GM18868 (cell line): ENCODE measurements at regions not wholly inside any gene's neighbourhood (a gene's known extent, or its start where the extent isn't known, plus 50 kb on each side); places are given as distances from the start of the nearest gene placed in this dataset.
"Not testable (repeated sequence)": the region's sequence is repeated elsewhere in the genome, so short reads cannot be mapped to it uniquely, and the experiment has no call there.

Source experiments
- ATAC-seq: cut with Tn5 transposase; IDR thresholded peaks from one replicate; pipeline ENCODE4 v1.9.1; 2021; ENCODE audit warnings: mild to moderate bottlenecking, moderate library complexity; ENCODE audit not compliant: unreplicated experiment

- no peak for ATAC-seq
These were observed 731.1 kb upstream of the DIAPH2 start for GRCh38 chrX:95953564-95953963.

DNA sequence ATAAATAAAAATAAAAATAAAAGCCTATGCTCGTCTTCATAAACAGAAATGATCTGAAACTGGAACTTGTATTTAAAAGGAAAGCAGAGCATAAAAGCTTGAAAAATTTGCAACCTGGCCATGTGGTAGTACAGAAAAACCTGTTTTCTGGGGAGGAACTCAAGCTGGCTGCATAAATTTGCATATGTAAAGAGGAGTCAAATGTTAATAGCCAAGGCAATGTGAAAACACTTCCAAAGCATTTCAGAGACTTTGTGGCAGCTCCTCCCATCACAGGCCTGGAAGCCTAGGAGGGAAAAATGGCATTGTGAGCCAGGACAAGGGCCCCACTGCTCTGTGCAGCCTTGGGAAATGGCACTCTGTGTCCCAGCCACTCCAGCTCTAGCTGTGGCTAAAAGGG, 727.9 kb upstream of the DIAPH2 start:
- ATAC-seq, result no peak

GRCh38 chrX:95973456-95974095, 711.1 kb upstream of the DIAPH2 start:
- ATAC-seq, result not testable (repeated sequence)

GRCh38 chrX:95974096-95974470, 710.6 kb upstream of the DIAPH2 start:
- no peak for ATAC-seq

DNA sequence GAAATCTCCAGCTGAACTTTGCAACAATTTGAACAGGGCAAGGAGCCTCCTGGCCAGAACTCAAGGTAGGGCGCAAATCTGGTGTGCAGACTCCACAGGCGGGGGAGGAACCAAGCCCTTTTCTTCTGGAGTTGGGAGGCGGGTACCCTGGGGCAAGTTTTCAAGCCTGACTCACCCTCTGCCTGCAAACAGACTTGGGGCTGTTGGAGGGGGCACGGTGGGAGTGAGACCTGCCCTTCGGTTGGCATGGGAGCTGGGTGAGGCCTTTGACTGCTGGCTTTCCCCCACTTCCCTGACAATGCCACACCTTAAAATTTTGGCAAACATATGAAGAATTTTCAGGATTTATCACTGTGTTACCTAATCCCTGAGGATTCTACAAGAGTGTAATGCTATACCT, 709.8 kb upstream of the DIAPH2 start:
- ATAC-seq, result no peak

DNA sequence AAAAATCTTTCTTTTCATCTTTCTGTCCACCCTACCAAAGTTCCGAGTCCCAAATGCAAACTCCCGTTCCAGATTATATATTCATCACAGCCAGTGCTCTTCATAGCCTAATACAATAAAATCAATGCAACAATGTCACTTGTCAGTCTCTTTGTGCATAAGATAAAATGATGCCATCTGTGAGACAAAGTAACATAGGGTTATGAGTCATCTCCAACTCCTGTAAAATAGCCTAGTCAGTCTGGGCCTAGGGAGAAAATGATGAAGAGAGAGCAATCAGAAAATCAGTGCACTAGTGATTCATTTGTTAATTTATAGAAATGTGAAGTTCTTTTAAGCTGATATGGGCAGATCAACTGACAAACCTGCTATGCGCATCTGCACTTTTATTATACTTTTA, 689.1 kb upstream of the DIAPH2 start:
- ATAC-seq, result no peak

DNA sequence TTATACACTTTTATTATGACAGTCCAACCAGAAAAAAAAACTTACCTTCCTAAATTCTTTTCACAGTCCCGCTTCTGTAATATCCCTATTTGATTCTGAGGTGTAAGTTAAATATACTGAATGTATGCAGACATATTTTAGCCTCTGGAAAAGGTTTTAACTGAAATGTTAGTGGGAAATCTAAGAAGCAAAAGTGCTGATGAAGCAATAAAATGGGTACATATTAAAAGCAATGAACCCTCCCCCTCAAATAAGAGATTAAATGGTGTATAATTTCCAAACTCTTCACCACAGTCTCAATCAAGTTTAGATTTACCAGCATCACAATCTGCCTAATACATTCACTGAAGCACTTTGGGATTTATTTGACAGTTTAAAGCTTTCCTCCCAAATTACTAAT, 688.3 kb upstream of the DIAPH2 start:
- no peak for ATAC-seq

GRCh38 chrX:96002431-96002830, 682.2 kb upstream of the DIAPH2 start:
- ATAC-seq, result no peak

- ATAC-seq, result no peak
These were observed 680.3 kb upstream of the DIAPH2 start for GRCh38 chrX:96004386-96004785.

DNA sequence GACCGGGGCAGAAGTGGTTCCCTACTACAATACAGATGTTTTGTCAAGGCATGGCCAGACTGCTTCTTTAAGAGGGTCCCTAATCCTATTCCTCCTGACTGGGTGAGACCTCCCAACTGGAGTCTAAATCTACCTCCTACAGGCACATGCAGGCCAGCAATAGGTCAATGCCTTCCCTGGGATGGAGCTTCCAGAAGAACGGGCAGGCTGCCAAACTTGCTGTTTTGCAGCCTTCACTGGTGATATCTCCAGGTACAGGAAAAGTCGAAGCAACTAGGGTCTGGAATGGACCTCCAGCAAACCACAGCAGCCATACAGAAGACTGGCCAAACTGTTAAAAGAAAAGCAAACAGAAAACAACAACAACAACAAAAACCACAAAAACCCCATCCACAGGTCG, 678.4 kb upstream of the DIAPH2 start:
- no peak for ATAC-seq

DNA sequence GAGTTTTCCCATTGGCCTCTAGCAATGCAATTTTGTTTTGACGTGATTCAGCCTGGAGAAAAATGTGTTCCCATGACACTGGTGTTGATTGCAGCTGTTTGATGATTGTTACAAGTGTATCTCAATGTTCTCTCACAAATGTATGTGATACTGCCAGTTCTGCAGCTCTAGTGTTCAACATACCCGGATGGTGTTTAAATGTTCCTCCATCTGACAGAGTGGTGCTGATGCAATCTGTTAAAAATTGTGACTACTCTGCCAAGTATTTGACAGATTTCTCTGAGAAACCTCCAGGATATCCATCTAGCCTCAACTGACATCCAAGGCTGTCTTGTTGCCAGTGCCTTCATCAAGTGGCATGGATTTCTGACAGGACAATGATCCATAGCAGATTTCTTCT, 657.2 kb upstream of the DIAPH2 start:
- no peak for ATAC-seq

DNA sequence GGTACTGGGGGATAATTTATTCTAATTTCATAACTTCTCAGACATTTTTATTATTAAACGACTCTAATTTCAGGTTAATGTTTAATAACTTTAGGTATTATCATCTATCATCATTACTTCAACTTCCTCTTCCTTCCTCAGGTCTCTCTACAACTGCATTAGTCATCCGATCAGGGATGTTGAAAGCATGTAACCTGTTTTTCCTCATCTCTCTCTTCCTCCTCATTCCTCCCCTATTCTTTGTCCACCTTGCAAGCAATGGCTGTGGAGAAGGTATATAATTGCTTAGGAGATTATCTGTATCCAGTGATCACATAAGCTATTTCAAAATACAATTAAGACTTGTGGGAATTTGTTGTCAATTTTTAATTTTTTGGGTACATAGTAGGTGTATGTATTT, 632.6 kb upstream of the DIAPH2 start:
- ATAC-seq, result no peak

DNA sequence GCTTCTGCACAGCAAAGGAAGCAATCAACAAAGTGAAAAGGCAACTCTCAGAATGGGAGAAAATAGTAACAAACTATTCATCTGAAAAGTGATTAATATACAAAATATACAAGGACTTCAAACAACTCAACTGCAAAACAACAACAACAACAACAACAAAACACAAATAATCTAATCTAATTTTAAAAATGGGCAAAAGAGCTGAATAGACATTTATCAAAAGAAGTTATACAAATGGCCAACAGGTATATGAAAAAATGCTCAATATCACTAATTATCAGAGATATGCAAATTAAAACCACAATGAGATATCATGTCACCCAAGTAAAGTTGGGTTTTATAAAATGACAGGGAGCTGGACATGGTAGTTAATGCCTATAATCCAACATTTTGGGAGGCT, 602.8 kb upstream of the DIAPH2 start:
- no peak for ATAC-seq

GRCh38 chrX:96094616-96095015, 590.0 kb upstream of the DIAPH2 start:
- no peak for ATAC-seq

GRCh38 chrX:96098471-96098870, 586.2 kb upstream of the DIAPH2 start:
- no peak for ATAC-seq

- no peak for ATAC-seq
These were observed 581.6 kb upstream of the DIAPH2 start for GRCh38 chrX:96102997-96103396.

DNA sequence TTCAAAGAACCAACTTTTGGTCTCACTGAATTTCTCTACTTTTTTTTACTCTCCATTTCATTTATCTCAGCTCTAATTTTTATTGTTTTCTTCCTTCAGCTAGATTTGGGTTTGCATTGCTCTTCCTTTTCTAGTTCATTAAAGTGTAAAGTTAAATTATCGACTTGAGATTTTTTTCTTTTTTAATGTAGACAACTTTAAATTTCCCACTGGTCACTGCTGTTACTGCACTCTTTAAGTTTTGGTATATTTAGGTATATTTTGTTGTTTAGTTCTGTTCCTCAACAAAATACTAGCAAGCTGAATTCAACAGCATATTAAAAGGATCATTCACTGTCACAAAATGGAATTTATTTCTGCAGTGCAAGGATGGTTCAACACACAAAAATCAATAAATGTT, 572.0 kb upstream of the DIAPH2 start:
- ATAC-seq, result no peak

- ATAC-seq, result no peak
These were observed 558.5 kb upstream of the DIAPH2 start for GRCh38 chrX:96126182-96126581.

DNA sequence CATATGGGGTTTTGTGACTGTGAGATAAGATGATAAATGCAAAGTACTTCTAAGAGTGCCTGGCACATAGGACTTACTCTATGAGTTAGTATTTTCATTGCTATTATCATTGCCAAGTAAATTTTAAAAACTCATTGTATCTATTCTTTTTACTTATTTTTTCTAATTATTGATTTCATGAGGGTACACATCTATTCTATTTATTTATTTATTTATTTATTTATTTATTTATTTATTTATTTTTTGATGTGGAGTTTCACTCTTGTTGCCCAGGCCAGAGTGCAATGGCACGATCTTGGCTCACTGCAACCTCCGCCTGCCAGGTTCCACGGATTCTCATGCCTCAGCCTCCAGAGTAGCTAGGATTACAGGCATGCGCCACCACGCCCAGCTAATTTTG, 556.6 kb upstream of the DIAPH2 start:
- not testable (repeated sequence) for ATAC-seq

- no peak for ATAC-seq
These were observed 543.8 kb upstream of the DIAPH2 start for GRCh38 chrX:96140796-96141195.

DNA sequence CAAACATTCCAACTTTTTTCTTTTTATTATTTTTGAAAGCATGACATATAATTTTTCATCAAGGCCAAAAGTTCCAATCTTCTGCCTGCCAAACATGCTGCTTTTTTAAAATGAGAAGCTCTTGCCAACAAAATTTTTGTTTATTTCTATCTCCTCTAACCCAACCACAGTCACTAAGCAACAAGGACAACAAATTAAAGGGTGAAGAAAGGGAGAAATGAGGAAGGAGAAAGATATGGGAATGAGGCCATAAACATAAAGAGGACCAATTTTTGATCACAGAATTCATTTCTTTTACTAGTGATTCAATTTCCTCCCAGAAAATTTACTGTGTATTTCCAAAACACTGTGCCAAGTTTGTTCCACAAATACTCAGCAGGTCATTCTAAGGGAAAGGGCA, 537.0 kb upstream of the DIAPH2 start:
- ATAC-seq, result no peak

DNA sequence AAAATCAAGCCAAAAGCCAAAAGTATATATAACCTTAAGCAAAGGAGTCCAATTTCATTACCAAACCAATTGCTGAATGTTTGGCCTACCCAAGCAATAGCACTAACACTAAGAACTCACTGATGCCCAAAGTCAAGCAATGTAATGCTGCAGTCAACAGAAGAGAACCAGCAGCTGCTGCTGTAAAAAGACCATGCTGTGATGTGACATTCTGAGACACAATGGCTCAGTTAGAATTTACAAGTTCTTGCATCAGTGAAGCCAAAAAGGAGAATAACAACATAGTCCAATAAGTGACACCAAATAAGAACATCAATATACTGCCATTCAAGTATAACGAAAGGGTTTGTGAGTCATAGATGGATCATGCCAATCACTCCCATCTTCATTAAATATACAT, 514.0 kb upstream of the DIAPH2 start:
- no peak for ATAC-seq

DNA sequence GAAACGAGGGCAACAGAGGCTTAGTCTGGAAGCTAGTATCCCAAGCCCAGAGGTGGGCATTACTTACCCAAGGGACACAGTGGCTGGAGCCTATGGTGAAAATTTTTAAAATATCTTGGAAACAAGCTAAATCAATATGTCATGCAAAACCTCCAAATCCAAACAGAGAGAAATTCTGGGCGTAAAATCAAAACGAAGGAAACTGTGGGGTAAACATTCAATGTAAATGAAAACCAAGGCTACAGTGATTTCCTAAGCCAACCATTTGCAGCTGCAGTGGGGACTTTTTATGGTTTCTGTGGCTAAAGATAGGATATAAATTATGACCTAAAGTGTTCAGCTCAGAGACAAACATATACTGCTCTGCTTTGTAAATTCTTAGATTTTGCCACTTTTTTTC, 507.7 kb upstream of the DIAPH2 start:
- ATAC-seq, result no peak

GRCh38 chrX:96181605-96182004, 503.0 kb upstream of the DIAPH2 start:
- no peak for ATAC-seq
